Mesothelial cell of epicardium (in vitro differentiated cells): ENCODE measurements at regions not wholly inside any gene's neighbourhood (a gene's known extent, or its start where the extent isn't known, plus 50 kb on each side); places are given as distances from the start of the nearest gene placed in this dataset.

Experiments used
- DNase-seq, 2 experiments: peaks; one replicate each; pipeline ENCODE4 v3.0.0; 2021; ENCODE audit warnings: low spot score in 2 of 2; ENCODE audit not compliant: unreplicated experiment in 2 of 2
- H3K27ac Mint-ChIP-seq: 2 replicates; pipeline ENCODE4 v1.8.0; 2021; ENCODE audit warnings: mixed read lengths
- H3K27me3 Mint-ChIP-seq: 2 replicates; pipeline ENCODE4 v1.8.0; 2021; ENCODE audit warnings: low read depth, mixed read lengths
- H3K36me3 Mint-ChIP-seq: 2 replicates; pipeline ENCODE4 v1.8.0; 2021; ENCODE audit warnings: mixed read lengths
- H3K4me1 Mint-ChIP-seq: 2 replicates; pipeline ENCODE4 v1.8.0; 2021; ENCODE audit warnings: mixed read lengths
- H3K4me3 Mint-ChIP-seq: 2 replicates; pipeline ENCODE4 v1.8.0; 2021; ENCODE audit warnings: mild to moderate bottlenecking, moderate library complexity, mixed read lengths
- H3K9me3 Mint-ChIP-seq: 2 replicates; pipeline ENCODE4 v1.8.0; 2021; ENCODE audit warnings: mixed read lengths
- CTCF ChIP-seq: fragments of 200-600 bp; sonication (generic); IDR thresholded peaks from one replicate; pipeline ENCODE4 v1.5.0; 2021; ENCODE audit warnings: antibody characterized with exemption; ENCODE audit not compliant: unreplicated experiment

DNA sequence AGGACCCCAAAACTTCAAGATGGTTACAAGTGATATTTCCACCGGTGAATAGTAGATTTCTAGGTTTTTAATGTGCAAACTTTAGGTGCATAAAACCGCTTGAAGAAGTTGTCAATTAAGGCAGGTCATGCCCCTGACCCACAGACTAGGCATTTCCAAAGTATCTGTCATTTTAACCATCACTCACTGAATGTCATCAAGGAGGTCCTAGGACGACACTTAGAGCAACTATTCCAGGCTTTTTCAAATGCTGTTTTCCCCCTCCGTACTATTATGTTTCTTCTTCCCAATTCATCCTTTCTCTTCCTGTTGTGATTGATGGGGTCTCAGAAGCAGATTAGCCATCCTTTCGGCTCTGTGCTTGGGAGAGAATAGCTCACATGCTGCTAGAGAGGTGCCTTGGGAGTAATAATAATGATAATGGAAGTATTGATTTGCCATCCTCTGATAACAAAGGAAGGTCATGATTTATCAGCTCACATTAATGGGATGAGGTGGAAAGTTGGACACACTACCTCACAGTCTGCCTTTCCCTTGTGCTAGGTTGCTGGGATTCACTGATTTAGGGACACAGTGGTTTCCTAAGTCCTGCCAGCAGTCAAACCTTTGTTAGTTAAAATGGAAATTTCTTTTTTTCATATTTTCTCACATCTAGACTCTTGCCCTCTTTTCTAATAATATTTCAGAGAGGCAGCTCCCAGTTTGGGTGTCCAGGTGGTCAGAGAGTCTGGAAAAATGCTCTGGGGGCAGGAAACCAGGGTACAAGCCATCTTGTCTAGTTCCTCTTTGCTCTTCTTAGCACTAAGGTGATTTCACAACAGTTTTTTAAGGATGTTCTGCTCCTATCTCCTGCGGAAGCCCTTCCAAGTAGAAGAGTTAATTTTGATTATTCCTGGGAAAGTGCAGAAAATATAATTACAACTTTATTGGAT lies 67.0 kb downstream of the PTTG1 start:
- Mint-ChIP-seq H3K4me3 (no peak overlapping the region), H3K36me3 (no peaks in the 10 kb centered on the region), H3K27me3 (no peaks in the 10 kb centered on the region), H3K9me3 (no peaks in the 10 kb centered on the region), H3K27ac (no peak overlapping the region), H3K4me1 (no peaks in the 10 kb centered on the region)
- no peak for DNase-seq
- no peak for TF ChIP-seq CTCF

DNA sequence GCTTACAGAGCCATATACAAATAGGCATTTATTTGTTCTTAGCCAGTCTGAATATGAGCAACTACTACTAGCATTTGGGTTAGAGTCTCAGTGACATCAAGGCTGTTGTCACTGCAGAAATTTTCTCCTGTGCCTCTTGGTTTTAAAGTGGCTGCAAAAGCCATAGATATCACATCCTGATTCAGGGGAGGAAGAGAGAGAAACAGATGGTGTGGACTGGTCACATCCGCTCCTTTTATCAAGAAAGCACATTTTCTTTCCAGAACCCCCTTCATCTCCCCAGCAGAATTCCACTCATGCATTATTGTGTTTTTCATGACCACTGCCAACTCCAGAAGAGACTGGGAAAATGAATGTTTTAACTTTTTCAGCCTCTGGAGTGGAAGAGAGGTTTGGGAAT lies 69.8 kb downstream of the PTTG1 start:
- no peak overlapping the region for H3K4me3 Mint-ChIP-seq
- peaks cover 7% of the 10 kb centered on the region for H3K4me1 Mint-ChIP-seq
- peaks cover 6% of the 10 kb centered on the region for H3K27me3 Mint-ChIP-seq
- H3K27ac Mint-ChIP-seq = no peak overlapping the region
- no peak for TF ChIP-seq CTCF
- no peaks in the 10 kb centered on the region for H3K9me3 Mint-ChIP-seq
- no peak for DNase-seq
- no peaks in the 10 kb centered on the region for H3K36me3 Mint-ChIP-seq

- no peak for DNase-seq
- no peaks in the 10 kb centered on the region for H3K36me3 Mint-ChIP-seq
- H3K9me3 Mint-ChIP-seq = no peaks in the 10 kb centered on the region
- H3K27me3 Mint-ChIP-seq = peaks cover 6% of the 10 kb centered on the region
- no peak overlapping the region for H3K4me3 Mint-ChIP-seq
- H3K27ac Mint-ChIP-seq = no peak overlapping the region
- no peak for TF ChIP-seq CTCF
- peaks cover 7% of the 10 kb centered on the region for H3K4me1 Mint-ChIP-seq
These were observed 70.9 kb downstream of the PTTG1 start for GRCh38 chr5:160492565-160492964.

DNA sequence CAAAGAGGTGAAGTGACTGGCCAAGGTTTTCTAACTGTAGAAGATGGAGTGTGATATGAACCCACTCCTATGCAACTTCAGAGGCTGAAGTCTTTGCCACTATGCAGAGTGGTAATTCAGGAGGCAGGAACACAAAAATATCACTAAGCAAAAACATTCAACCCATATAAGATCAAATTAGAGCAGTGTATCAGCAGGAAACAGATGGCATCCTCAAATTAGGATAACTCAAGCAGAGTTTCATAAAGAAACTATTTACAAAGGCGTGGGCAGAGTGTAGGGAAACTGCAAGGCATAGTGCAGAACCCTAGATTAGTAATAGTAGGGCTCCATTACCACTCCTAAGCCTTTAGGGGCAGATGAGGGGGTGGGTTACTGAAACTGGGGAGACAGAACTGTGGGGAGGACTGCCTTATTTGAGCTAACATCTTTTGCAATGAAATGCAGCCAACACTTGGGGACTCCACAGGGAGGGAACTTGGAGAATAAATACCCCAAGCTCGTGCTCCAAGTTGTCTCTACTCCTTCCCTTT lies 72.2 kb downstream of the PTTG1 start:
- Mint-ChIP-seq H3K27me3 (peaks cover 6% of the 10 kb centered on the region), H3K9me3 (no peaks in the 10 kb centered on the region), H3K4me1 (peaks cover 7% of the 10 kb centered on the region), H3K27ac (no peak overlapping the region), H3K36me3 (no peaks in the 10 kb centered on the region), H3K4me3 (no peak overlapping the region)
- DNase-seq = no peak
- TF ChIP-seq CTCF = no peak

DNA sequence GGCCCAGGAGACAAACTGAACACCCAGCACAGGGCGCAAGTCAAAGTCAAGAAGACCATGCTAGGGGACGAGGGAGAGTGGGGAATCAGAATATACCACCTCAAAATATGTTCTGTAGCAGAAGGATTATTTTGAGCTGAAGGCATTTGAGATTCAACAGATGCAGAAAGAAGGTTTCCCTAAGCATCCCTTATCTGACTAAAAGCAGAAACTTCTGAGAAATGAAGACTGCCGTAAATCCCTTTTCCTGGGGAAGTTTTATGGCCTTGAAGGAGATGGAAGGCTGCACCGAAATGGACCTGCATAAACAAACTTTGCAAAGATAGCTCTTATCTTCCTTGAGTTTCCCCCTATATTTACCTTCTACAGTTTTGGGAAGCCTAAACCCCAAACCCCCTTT lies 72.8 kb downstream of the PTTG1 start:
- no peaks in the 10 kb centered on the region for H3K9me3 Mint-ChIP-seq
- no peaks in the 10 kb centered on the region for H3K36me3 Mint-ChIP-seq
- no peak for DNase-seq
- no peak overlapping the region for H3K27ac Mint-ChIP-seq
- H3K4me3 Mint-ChIP-seq = no peak overlapping the region
- no peak for TF ChIP-seq CTCF
- H3K4me1 Mint-ChIP-seq = peaks cover 7% of the 10 kb centered on the region
- H3K27me3 Mint-ChIP-seq = peaks cover 6% of the 10 kb centered on the region
